ENCODE measurements at regions not wholly inside any gene's neighbourhood (a gene's known extent, or its start where the extent isn't known, plus 50 kb on each side); places are given as distances from the start of the nearest gene placed in this dataset.

GRCh38 chr14:98014851-98015615, 1217.9 kb downstream of the VRK1 start:
- Mint-ChIP-seq H3K27me3 (ENCODE audit: unreplicated experiment) (no peaks in the 10 kb centered on the region), H3K9me3 (ENCODE audit: unreplicated experiment) (no peaks in the 10 kb centered on the region), H3K4me3 (ENCODE audit: unreplicated experiment) (no peak overlapping the region), H3K36me3 (ENCODE audit: low read depth, unreplicated experiment) (no peaks in the 10 kb centered on the region), H3K27ac (ENCODE audit: unreplicated experiment) (no peak overlapping the region), H3K4me1 (ENCODE audit: unreplicated experiment) (no peaks in the 10 kb centered on the region)
- no peak for DNase-seq (ENCODE audit: low spot score)
- no peak for TF ChIP-seq CTCF (IDR thresholded peaks at IDR 0.05; ENCODE audit: unreplicated experiment)

GRCh38 chr14:98015921-98016320, 1218.7 kb downstream of the VRK1 start:
- Mint-ChIP-seq H3K36me3 (ENCODE audit: low read depth, unreplicated experiment) (no peaks in the 10 kb centered on the region), H3K27me3 (ENCODE audit: unreplicated experiment) (no peaks in the 10 kb centered on the region), H3K4me3 (ENCODE audit: unreplicated experiment) (no peak overlapping the region), H3K27ac (ENCODE audit: unreplicated experiment) (no peak overlapping the region), H3K9me3 (ENCODE audit: unreplicated experiment) (no peaks in the 10 kb centered on the region), H3K4me1 (ENCODE audit: unreplicated experiment) (no peaks in the 10 kb centered on the region)
- TF ChIP-seq CTCF (IDR thresholded peaks at IDR 0.05; ENCODE audit: unreplicated experiment) = no peak
- no peak for DNase-seq (ENCODE audit: low spot score)

- no peak for TF ChIP-seq CTCF (IDR thresholded peaks at IDR 0.05; ENCODE audit: unreplicated experiment)
- DNase-seq (ENCODE audit: low spot score) = no peak
- Mint-ChIP-seq H3K4me3 (ENCODE audit: unreplicated experiment) (no peak overlapping the region), H3K27me3 (ENCODE audit: unreplicated experiment) (no peaks in the 10 kb centered on the region), H3K36me3 (ENCODE audit: low read depth, unreplicated experiment) (no peaks in the 10 kb centered on the region), H3K9me3 (ENCODE audit: unreplicated experiment) (no peaks in the 10 kb centered on the region), H3K4me1 (ENCODE audit: unreplicated experiment) (no peaks in the 10 kb centered on the region), H3K27ac (ENCODE audit: unreplicated experiment) (no peak overlapping the region)
Measured at GRCh38 chr14:98018628-98019027, 1221.4 kb downstream of the VRK1 start.

- Mint-ChIP-seq H3K9me3 (ENCODE audit: unreplicated experiment) (no peaks in the 10 kb centered on the region), H3K4me1 (ENCODE audit: unreplicated experiment) (no peaks in the 10 kb centered on the region), H3K36me3 (ENCODE audit: low read depth, unreplicated experiment) (no peaks in the 10 kb centered on the region), H3K27ac (ENCODE audit: unreplicated experiment) (no peak overlapping the region), H3K4me3 (ENCODE audit: unreplicated experiment) (no peak overlapping the region), H3K27me3 (ENCODE audit: unreplicated experiment) (no peaks in the 10 kb centered on the region)
- no peak for DNase-seq (ENCODE audit: low spot score)
- no peak for TF ChIP-seq CTCF (IDR thresholded peaks at IDR 0.05; ENCODE audit: unreplicated experiment)
Measured at GRCh38 chr14:98022541-98023520, 1225.6 kb downstream of the VRK1 start.
